ENCODE measurements at regions not wholly inside any gene's neighbourhood (a gene's known extent, or its start where the extent isn't known, plus 50 kb on each side); places are given as distances from the start of the nearest gene placed in this dataset.

DNA sequence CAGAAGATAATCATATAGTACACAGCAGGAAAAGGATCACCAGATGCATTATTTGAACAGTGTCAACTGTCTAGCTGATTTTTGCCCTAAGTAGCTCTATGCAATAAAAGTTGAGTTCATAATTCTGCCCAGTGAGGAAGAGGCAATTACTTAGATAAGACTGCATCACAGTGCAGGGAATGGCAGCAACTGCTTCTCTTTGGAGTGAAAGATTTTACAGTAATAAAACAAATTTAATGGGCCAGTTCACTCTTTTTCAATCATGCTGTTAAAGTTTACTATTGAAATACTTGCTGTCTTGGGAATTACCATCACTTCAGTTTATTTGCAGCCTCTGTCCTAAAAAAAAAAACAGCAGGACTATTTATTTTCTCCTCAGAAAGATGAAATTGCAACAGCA lies 907.9 kb downstream of the ANKRD7 start:
- no peaks in the 10 kb centered on the region for H3F3A ChIP-seq (ENCODE audit: control insufficient read depth, insufficient read depth)
- no peaks in the 10 kb centered on the region for H3K27me3 ChIP-seq (ENCODE audit: control insufficient read depth, low read length)
- no peaks in the 10 kb centered on the region for H4K20me1 ChIP-seq (ENCODE audit: control insufficient read depth, insufficient read depth, low read depth, low read length)
- no peaks in the 10 kb centered on the region for H3K9me3 ChIP-seq (ENCODE audit: control insufficient read depth, insufficient read depth, low read length)
- no peak for TF ChIP-seq EZH2phosphoT487 (IDR thresholded peaks at IDR 0.05; ENCODE audit: borderline replicate concordance, low read length)
- no peak overlapping the region for H3K4me2 ChIP-seq (ENCODE audit: low read length)
- H3K27ac ChIP-seq (ENCODE audit: low read depth, low read length), result no peak overlapping the region
- H3K36me3 ChIP-seq (ENCODE audit: control insufficient read depth, low read length), result no peaks in the 10 kb centered on the region
- no peaks in the 10 kb centered on the region for H3K79me2 ChIP-seq (ENCODE audit: control insufficient read depth, low read length)
- no peaks in the 10 kb centered on the region for H3K9me2 ChIP-seq (replicated peaks; ENCODE audit: control insufficient read depth, low read length)
- H3K4me1 ChIP-seq (ENCODE audit: control insufficient read depth, low read length), result no peaks in the 10 kb centered on the region
- no peak overlapping the region for H3K4me3 ChIP-seq (ENCODE audit: low read length)

DNA sequence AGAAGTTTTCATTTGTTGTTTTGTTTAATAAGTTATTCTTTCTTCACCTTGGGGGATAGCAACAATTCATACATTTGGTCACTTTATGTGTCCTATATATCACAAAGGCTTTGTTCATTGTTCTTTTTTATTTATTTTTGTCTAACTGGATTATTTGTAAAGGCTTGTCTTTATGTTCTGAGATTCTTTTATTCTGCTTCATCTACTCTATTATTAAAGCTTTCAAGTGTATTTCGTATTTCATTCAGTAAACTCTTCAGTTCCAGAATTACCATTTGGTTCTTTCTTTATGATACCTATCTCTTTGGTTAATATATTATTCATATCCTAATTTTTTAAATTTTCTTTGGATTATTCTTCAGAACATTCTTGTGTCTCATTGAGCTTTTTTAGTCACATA lies 942.9 kb downstream of the ANKRD7 start:
- Histone ChIP-seq H4K20me1 (ENCODE audit: control insufficient read depth, insufficient read depth, low read depth, low read length) (no peaks in the 10 kb centered on the region), H3K4me2 (ENCODE audit: low read length) (no peak overlapping the region), H3F3A (ENCODE audit: control insufficient read depth, insufficient read depth) (no peaks in the 10 kb centered on the region), H3K27me3 (ENCODE audit: control insufficient read depth, low read length) (no peaks in the 10 kb centered on the region), H3K9me3 (ENCODE audit: control insufficient read depth, insufficient read depth, low read length) (peaks cover 4% of the 10 kb centered on the region; the same call in 1 of the 2 replicates), H3K27ac (ENCODE audit: low read depth, low read length) (no peak overlapping the region), H3K4me3 (ENCODE audit: low read length) (no peak overlapping the region), H3K4me1 (ENCODE audit: control insufficient read depth, low read length) (no peaks in the 10 kb centered on the region), H3K36me3 (ENCODE audit: control insufficient read depth, low read length) (no peaks in the 10 kb centered on the region), H3K79me2 (ENCODE audit: control insufficient read depth, low read length) (no peaks in the 10 kb centered on the region), H3K9me2 (replicated peaks; ENCODE audit: control insufficient read depth, low read length) (no peaks in the 10 kb centered on the region)
- no peak for TF ChIP-seq EZH2phosphoT487 (IDR thresholded peaks at IDR 0.05; ENCODE audit: borderline replicate concordance, low read length)
- TF ChIP-seq, protein P1, sequence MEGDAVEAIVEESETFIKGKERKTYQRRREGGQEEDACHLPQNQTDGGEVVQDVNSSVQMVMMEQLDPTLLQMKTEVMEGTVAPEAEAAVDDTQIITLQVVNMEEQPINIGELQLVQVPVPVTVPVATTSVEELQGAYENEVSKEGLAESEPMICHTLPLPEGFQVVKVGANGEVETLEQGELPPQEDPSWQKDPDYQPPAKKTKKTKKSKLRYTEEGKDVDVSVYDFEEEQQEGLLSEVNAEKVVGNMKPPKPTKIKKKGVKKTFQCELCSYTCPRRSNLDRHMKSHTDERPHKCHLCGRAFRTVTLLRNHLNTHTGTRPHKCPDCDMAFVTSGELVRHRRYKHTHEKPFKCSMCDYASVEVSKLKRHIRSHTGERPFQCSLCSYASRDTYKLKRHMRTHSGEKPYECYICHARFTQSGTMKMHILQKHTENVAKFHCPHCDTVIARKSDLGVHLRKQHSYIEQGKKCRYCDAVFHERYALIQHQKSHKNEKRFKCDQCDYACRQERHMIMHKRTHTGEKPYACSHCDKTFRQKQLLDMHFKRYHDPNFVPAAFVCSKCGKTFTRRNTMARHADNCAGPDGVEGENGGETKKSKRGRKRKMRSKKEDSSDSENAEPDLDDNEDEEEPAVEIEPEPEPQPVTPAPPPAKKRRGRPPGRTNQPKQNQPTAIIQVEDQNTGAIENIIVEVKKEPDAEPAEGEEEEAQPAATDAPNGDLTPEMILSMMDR (IDR thresholded peaks at IDR 0.05; ENCODE audit: low read depth, low read length, poor library complexity, severe bottlenecking), result no peak

DNA sequence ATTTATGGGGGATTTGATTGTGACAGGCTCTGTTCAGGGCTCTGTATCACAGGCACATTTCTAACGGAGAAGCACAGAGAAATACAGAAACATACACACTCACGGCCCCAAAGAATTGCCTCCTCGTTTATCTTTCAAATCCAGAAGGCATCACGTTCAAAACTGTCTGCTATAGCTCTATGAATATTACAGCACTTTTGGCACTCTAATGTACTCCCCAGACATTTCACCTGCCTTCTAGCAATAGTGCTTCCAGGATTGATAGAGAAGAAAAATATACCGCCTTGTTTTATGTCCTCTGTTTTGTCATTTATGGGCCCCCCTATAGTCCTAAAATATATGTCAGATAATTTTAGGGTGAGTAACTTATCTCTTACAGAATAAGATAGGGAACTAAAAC lies 947.5 kb downstream of the ANKRD7 start:
- TF ChIP-seq, protein P1 (IDR thresholded peaks at IDR 0.05; ENCODE audit: low read depth, low read length, poor library complexity, severe bottlenecking), result no peak
- no peak for TF ChIP-seq EZH2phosphoT487 (IDR thresholded peaks at IDR 0.05; ENCODE audit: borderline replicate concordance, low read length)
- Histone ChIP-seq H3K79me2 (ENCODE audit: control insufficient read depth, low read length) (no peaks in the 10 kb centered on the region), H4K20me1 (ENCODE audit: control insufficient read depth, insufficient read depth, low read depth, low read length) (no peaks in the 10 kb centered on the region), H3K4me1 (ENCODE audit: control insufficient read depth, low read length) (no peaks in the 10 kb centered on the region), H3K36me3 (ENCODE audit: control insufficient read depth, low read length) (no peaks in the 10 kb centered on the region), H3K9me2 (replicated peaks; ENCODE audit: control insufficient read depth, low read length) (no peaks in the 10 kb centered on the region), H3K27ac (ENCODE audit: low read depth, low read length) (no peak overlapping the region), H3K4me2 (ENCODE audit: low read length) (no peak overlapping the region), H3K4me3 (ENCODE audit: low read length) (no peak overlapping the region), H3F3A (ENCODE audit: control insufficient read depth, insufficient read depth) (0 out of 2 replicates have a peak, but pooled peaks cover 3% of the 10 kb centered on the region), H3K9me3 (ENCODE audit: control insufficient read depth, insufficient read depth, low read length) (peaks cover 4% of the 10 kb centered on the region; the same call in 1 of the 2 replicates), H3K27me3 (ENCODE audit: control insufficient read depth, low read length) (no peaks in the 10 kb centered on the region)

DNA sequence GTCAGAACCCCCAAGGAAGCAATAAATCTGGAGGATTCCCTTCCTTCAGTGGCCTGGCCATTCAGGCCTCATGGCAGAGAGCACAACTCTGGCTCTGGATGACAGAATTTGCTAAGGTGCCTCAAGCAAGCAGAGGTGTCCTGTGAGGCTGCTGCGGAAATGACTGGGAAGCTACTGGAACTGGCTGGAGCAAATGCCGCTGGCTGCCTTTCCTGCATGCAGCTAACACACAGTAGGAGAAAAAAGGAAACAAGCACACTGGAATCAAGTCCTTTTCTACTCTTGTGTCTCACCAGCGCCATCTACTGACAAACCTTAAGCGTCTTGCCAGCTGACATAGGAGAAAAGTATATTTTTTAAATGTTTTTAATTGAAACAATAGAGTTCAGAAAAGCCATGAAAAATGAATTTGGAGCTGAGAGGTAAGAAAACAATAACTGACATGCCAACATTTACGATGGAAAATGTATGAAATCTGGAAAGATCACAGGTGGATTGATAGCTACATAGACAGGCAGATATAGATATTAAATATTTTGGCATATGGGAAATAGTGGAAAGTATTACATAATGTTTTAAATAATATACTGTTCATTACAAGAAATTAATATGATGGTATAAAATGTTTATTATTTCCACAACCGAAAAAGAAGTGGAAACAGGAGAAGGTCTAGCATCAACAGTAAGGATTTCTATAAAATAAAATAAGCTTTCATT lies 951.6 kb downstream of the ANKRD7 start:
- Histone ChIP-seq H3K27me3 (ENCODE audit: control insufficient read depth, low read length) (no peaks in the 10 kb centered on the region), H4K20me1 (ENCODE audit: control insufficient read depth, insufficient read depth, low read depth, low read length) (no peaks in the 10 kb centered on the region), H3K36me3 (ENCODE audit: control insufficient read depth, low read length) (no peaks in the 10 kb centered on the region), H3K9me2 (replicated peaks; ENCODE audit: control insufficient read depth, low read length) (no peaks in the 10 kb centered on the region), H3K79me2 (ENCODE audit: control insufficient read depth, low read length) (no peaks in the 10 kb centered on the region), H3K4me3 (ENCODE audit: low read length) (no peak overlapping the region), H3F3A (ENCODE audit: control insufficient read depth, insufficient read depth) (0 out of 2 replicates have a peak, but pooled peaks cover 3% of the 10 kb centered on the region), H3K4me2 (ENCODE audit: low read length) (no peak overlapping the region), H3K4me1 (ENCODE audit: control insufficient read depth, low read length) (no peaks in the 10 kb centered on the region), H3K27ac (ENCODE audit: low read depth, low read length) (no peak overlapping the region), H3K9me3 (ENCODE audit: control insufficient read depth, insufficient read depth, low read length) (no peaks in the 10 kb centered on the region)
- TF ChIP-seq EZH2phosphoT487 (IDR thresholded peaks at IDR 0.05; ENCODE audit: borderline replicate concordance, low read length), result no peak
- TF ChIP-seq, protein P1 (IDR thresholded peaks at IDR 0.05; ENCODE audit: low read depth, low read length, poor library complexity, severe bottlenecking), result peak; percentile 92

Data from DOHH2 (cell line).